ENCODE measurements at regions not wholly inside any gene's neighbourhood (a gene's known extent, or its start where the extent isn't known, plus 50 kb on each side); places are given as distances from the start of the nearest gene placed in this dataset.

DNA sequence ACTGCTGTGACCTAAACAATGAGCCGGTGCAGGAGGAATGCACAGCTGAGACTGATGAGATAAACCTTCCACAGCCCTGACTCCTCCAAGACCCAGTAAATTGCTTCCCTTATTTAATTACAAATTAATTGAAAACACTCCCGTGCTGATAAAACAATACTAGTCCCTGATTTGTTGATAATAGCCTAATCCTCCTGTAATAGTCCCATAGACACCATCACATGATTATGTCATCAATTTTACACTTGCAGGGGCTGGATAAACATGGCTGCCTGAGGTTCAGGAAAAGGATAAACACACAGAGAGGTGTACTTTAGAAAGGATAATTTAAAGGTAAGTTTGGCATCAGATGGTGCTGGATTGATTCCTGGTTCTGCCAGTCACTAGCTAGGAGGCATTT, 84.6 kb upstream of the SPAG17 start:
- TF ChIP-seq, protein P1, sequence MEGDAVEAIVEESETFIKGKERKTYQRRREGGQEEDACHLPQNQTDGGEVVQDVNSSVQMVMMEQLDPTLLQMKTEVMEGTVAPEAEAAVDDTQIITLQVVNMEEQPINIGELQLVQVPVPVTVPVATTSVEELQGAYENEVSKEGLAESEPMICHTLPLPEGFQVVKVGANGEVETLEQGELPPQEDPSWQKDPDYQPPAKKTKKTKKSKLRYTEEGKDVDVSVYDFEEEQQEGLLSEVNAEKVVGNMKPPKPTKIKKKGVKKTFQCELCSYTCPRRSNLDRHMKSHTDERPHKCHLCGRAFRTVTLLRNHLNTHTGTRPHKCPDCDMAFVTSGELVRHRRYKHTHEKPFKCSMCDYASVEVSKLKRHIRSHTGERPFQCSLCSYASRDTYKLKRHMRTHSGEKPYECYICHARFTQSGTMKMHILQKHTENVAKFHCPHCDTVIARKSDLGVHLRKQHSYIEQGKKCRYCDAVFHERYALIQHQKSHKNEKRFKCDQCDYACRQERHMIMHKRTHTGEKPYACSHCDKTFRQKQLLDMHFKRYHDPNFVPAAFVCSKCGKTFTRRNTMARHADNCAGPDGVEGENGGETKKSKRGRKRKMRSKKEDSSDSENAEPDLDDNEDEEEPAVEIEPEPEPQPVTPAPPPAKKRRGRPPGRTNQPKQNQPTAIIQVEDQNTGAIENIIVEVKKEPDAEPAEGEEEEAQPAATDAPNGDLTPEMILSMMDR (IDR thresholded peaks at IDR 0.05) = no peak
- TF ChIP-seq EP300 (IDR thresholded peaks at IDR 0.05) = no peak
- no peak for TF ChIP-seq POLR2A (IDR thresholded peaks at IDR 0.05)
